Fibroblast of the aortic adventitia (primary cell): ENCODE measurements at regions not wholly inside any gene's neighbourhood (a gene's known extent, or its start where the extent isn't known, plus 50 kb on each side); places are given as distances from the start of the nearest gene placed in this dataset.

Source experiments
- DNase-seq: peaks from one replicate; pipeline ENCODE4 v3.0.0-alpha.2; 2010; ENCODE audit warnings: low read depth
- H3K4me3 ChIP-seq: 2 replicates; pipeline ENCODE4 v1.5.1; 2011; ENCODE audit warnings: low read depth, mild to moderate bottlenecking, control low read depth, low read length, moderate library complexity
- TF ChIP-seq, protein P1 (sequence below): IDR thresholded peaks from 2 replicates; pipeline ENCODE4 v1.5.1; 2011; ENCODE audit warnings: mild to moderate bottlenecking, low read length, control low read depth, inconsistent platforms; ENCODE audit not compliant: insufficient read depth

DNA sequence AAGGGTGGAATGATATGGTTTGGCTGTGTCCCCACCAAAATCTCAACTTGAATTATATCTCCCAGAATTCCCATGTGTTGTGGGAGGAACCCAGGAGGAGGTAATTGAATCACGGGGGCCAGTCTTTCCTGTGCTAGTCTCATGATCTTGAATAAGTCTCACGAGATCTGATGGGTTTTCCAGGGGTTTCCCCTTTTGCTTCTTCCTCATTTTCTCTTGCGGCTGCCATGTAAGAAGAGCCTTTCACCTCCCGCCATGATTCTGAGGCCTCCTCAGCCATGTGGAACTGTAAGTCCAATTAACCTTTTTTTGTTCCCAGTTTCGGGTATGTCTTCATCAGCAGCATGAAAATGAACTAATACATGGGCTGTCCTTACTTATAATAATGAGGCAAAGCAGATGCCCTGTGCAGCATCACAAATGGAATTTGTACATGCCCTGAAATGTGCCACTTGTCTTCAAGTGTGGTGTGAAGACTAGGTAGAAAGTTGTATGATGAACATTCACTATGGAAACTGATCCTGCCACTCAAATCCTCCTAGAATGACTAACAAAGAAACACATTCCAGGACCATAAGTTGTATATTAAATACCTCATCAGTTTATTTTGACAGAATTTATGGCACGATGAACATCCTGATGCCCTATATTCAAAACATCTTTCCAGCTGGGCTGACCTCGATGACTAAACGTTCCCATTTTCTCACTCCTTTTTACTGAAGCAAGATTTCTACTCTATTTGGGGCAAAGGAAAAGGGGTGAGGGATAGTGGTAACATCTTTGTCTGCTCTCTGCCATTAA, 122.8 kb upstream of the CTTNBP2 start:
- TF ChIP-seq, protein P1, sequence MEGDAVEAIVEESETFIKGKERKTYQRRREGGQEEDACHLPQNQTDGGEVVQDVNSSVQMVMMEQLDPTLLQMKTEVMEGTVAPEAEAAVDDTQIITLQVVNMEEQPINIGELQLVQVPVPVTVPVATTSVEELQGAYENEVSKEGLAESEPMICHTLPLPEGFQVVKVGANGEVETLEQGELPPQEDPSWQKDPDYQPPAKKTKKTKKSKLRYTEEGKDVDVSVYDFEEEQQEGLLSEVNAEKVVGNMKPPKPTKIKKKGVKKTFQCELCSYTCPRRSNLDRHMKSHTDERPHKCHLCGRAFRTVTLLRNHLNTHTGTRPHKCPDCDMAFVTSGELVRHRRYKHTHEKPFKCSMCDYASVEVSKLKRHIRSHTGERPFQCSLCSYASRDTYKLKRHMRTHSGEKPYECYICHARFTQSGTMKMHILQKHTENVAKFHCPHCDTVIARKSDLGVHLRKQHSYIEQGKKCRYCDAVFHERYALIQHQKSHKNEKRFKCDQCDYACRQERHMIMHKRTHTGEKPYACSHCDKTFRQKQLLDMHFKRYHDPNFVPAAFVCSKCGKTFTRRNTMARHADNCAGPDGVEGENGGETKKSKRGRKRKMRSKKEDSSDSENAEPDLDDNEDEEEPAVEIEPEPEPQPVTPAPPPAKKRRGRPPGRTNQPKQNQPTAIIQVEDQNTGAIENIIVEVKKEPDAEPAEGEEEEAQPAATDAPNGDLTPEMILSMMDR = no peak
- no peak overlapping the region for H3K4me3 ChIP-seq
- DNase-seq = no peak

DNA sequence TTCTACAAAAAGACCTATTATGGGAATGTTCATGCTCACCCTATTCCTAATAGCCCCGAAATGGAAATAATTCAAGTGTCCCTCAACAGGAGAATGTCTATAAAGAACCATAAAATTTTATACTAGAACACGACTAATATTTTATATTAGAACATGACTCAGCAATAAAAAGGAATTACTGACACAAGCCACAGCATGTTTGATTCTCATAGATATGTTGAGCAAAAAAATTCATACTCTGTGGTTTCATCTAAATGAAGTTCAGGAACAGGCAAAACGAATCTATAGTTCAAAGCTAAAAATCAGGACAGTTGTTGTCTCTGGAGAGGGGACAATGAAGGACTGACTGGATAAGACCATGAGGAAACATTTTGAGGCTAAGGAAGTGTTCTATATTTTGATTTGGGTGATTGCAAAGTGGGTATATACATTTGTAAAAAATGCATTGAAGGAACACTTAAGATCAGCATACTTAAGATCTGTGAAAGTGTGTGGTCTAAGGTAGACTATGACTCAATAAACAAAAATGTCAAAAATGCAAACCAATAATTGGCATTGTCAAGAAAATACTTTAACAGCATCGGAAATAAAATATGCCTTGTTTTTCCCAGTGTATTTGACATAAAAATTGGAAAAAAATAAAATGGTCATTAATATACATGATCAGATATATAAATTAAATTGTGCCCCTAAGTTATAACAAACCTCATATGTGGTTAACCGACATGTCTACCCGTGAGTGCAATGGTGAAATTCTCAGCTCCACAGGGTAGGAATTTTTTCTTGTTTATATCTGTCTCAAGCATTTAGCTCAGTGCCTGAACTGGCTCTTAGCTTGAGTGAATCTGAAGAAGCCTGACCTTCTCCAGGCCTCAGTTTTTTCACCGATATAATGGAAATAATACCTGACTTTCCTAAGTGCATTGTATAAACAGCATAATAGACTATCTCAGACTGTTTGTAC, 124.9 kb upstream of the CTTNBP2 start:
- no peak for DNase-seq
- no peak overlapping the region for H3K4me3 ChIP-seq
- TF ChIP-seq, protein P1 = no peak

DNA sequence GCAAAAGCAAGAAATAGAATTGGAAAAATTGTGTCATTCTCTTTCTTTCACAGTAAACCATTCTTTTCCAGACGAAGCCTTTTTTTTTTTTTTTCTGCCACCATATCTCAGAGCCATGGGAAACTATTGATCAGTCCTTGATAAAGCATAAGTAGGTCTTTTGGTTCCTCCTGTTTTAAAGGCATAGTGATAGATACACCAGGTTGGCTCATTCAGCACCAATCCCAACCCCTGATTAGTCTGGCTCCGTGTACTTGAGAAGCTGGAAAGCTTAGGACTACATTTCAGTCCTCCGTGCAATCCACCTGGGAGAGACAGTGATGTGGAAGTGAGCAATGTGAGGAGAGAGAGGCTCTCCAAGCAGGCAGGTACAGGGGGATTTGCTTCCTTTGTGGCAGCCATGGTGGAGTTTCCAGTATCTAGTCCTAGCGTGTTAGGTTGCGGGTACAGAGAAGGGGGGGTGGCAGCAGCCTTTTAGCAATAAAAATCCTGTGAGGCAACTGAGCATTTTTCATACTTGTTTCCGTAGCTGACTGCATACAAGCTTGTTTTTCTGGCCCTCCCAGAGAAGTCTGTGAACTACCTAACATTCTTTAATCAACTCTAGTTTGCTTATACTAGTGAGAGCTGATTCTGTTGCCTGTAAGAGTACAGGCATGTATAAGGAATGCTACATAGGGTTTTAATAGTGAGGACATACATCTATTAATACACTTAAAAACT, 127.4 kb upstream of the CTTNBP2 start:
- TF ChIP-seq, protein P1 = no peak
- H3K4me3 ChIP-seq = no peak overlapping the region
- no peak for DNase-seq

DNA sequence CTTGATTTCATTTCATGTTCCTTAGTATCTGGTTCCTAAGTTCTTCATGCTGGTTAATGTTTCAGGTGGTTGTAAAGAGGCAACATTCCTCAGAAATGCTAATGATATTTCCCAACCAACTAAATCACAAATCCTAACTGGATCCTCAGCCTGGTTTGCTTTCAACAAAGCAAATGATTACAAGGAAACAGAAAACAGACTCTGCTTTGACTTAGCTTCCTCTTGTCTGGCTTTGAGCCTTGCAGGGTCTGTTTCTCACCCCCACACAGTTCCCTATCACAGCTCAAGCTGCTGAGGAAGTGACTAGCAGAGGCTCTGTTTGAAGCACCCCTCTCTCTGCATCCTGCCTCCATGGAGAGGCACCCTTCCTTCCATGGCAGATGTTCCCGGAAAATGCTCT, 130.2 kb upstream of the CTTNBP2 start:
- DNase-seq = no peak
- TF ChIP-seq, protein P1 = no peak
- H3K4me3 ChIP-seq = no peak overlapping the region

DNA sequence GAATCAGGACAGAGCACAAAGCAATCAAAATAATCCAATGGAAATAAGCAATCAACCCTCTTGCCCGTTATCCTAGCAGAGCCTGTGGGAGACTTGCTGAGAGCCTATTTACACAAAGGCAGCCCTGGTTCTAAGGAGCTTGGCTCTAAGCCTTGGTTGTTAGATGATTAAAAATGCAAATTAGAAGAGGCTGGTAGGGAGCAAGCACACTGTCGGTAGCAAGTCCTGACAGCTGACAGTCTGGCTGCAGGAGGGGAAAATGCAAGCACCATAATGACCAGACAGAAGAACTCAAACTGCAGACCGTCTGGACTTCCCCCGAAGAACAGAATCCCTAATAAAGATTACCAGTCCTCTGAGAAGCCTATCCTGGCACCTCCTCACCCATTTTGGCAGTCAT, 131.8 kb upstream of the CTTNBP2 start:
- no peak overlapping the region for H3K4me3 ChIP-seq
- no peak for DNase-seq
- TF ChIP-seq, protein P1 = no peak

DNA sequence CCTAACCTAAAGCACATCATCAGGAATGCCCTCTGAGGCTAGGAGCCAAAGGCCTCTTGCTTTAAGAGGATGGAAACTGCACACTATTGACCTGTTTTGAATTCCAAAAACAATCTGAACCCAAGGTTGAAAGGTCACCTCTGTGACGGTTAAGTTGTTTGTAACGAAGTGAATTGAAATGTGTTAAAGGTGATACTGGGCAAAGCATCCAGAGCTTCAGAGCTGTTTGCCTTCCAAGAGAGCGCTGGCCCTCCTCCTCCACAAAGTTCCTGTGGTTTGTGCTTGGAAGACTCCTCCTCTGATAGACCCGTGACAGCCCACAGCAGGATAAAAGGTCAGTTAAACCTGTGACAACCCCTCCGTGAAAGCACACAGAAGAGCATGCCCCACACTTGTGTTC, 133.7 kb upstream of the CTTNBP2 start:
- no peak for DNase-seq
- TF ChIP-seq, protein P1 = no peak

More for the DNA sequence above, 133.7 kb upstream of the CTTNBP2 start:
- no peak overlapping the region for H3K4me3 ChIP-seq
